ENCODE measurements at regions not wholly inside any gene's neighbourhood (a gene's known extent, or its start where the extent isn't known, plus 50 kb on each side); places are given as distances from the start of the nearest gene placed in this dataset.

GRCh38 chr13:111474136-111475002 lies 153.9 kb downstream of the TEX29 start:
- DNase-seq (ENCODE audit: low read depth in 2 of 3, low spot score in 1 of 3) = no peak

GRCh38 chr13:111475488-111475887 lies 155.0 kb downstream of the TEX29 start:
- DNase-seq (ENCODE audit: low read depth in 2 of 3, low spot score in 1 of 3) = no peak

GRCh38 chr13:111476197-111476596 lies 155.8 kb downstream of the TEX29 start:
- DNase-seq (ENCODE audit: low read depth in 2 of 3, low spot score in 1 of 3) = no peak

- DNase-seq (ENCODE audit: low read depth in 2 of 3, low spot score in 1 of 3) = no peak
Observed at GRCh38 chr13:111479412-111479811, 159.0 kb downstream of the TEX29 start.

GRCh38 chr13:111480503-111480902 lies 160.1 kb downstream of the TEX29 start:
- DNase-seq (ENCODE audit: low read depth in 2 of 3, low spot score in 1 of 3) = no peak

- DNase-seq (ENCODE audit: low read depth in 2 of 3, low spot score in 1 of 3) = no peak
Observed at GRCh38 chr13:111480976-111481375, 160.5 kb downstream of the TEX29 start.

- DNase-seq (ENCODE audit: low read depth in 2 of 3, low spot score in 1 of 3) = no peak
Observed at GRCh38 chr13:111482126-111482525, 161.7 kb downstream of the TEX29 start.

GRCh38 chr13:111482806-111483620 lies 162.6 kb downstream of the TEX29 start:
- DNase-seq (ENCODE audit: low read depth in 2 of 3, low spot score in 1 of 3) = no peak

GRCh38 chr13:111483621-111483987 lies 163.2 kb downstream of the TEX29 start:
- DNase-seq (ENCODE audit: low read depth in 2 of 3, low spot score in 1 of 3) = no peak

- no peak for DNase-seq (ENCODE audit: low read depth in 2 of 3, low spot score in 1 of 3)
Observed at GRCh38 chr13:111484141-111484925, 163.9 kb downstream of the TEX29 start.

GRCh38 chr13:111484959-111485358 lies 164.5 kb downstream of the TEX29 start:
- DNase-seq (ENCODE audit: low read depth in 2 of 3, low spot score in 1 of 3) = no peak

GRCh38 chr13:111485491-111486250 lies 165.2 kb downstream of the TEX29 start:
- no peak for DNase-seq (ENCODE audit: low read depth in 2 of 3, low spot score in 1 of 3)

GRCh38 chr13:111486331-111486730 lies 165.9 kb downstream of the TEX29 start:
- no peak for DNase-seq (ENCODE audit: low read depth in 2 of 3, low spot score in 1 of 3)

GRCh38 chr13:111486801-111487200 lies 166.4 kb downstream of the TEX29 start:
- no peak for DNase-seq (ENCODE audit: low read depth in 2 of 3, low spot score in 1 of 3)

GRCh38 chr13:111488486-111489132 lies 168.2 kb downstream of the TEX29 start:
- no peak for DNase-seq (ENCODE audit: low read depth in 2 of 3, low spot score in 1 of 3)

- no peak for DNase-seq (ENCODE audit: low read depth in 2 of 3, low spot score in 1 of 3)
Observed at GRCh38 chr13:111489301-111489700, 168.9 kb downstream of the TEX29 start.

- DNase-seq (ENCODE audit: low read depth in 2 of 3, low spot score in 1 of 3) = no peak
Observed at GRCh38 chr13:111490611-111491010, 170.2 kb downstream of the TEX29 start.

- no peak for DNase-seq (ENCODE audit: low read depth in 2 of 3, low spot score in 1 of 3)
Observed at GRCh38 chr13:111491021-111491420, 170.6 kb downstream of the TEX29 start.

- no peak for DNase-seq (ENCODE audit: low read depth in 2 of 3, low spot score in 1 of 3)
Observed at GRCh38 chr13:111491659-111492058, 171.2 kb downstream of the TEX29 start.

GRCh38 chr13:111492341-111492950 lies 172.0 kb downstream of the TEX29 start:
- no peak for DNase-seq (ENCODE audit: low read depth in 2 of 3, low spot score in 1 of 3)

Data from stimulated activated CD4-positive, alpha-beta T cell treated with anti-CD3 and anti-CD28 coated beads, Interleukin-12 subunit alpha, Interleukin-12 subunit beta, amount 100 ng/mL, for 48 hours (primary cell).